ENCODE measurements at regions not wholly inside any gene's neighbourhood (a gene's known extent, or its start where the extent isn't known, plus 50 kb on each side); places are given as distances from the start of the nearest gene placed in this dataset.

DNA sequence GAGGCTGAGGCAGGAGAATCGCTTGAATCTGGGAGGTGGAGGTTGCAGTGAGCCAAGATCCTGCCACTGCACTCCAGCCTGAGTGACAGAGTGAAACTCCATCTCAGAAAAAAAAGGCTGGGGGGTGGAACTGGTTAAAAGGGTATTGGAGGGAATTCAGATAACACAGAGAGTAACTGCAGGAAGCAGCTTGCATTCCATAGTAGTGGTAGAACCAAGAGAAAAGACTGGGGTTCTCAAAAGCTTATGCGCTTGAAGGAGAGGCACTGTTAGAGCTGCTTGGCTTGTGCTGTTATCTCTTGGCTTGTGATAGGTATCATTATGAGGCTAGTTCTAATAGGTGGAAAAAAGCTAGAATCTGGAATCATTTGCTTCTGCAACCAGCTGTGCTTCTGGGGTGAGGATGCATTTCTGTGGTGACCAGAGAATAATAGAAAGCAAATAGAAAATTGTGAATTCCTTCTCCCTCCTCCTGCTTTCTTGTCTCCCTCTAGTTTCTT is 91.2 kb upstream of the ELOVL6 start:
- no peak overlapping the region for H3K4me2 ChIP-seq (ENCODE audit: low read depth, low read length, poor library complexity, severe bottlenecking)
- no peak overlapping the region for H2AFZ ChIP-seq (ENCODE audit: low read length)
- H3K79me2 ChIP-seq (ENCODE audit: insufficient read depth, low read length) = no peaks in the 10 kb centered on the region
- H3K27me3 ChIP-seq (ENCODE audit: insufficient read depth, low read length, poor library complexity, severe bottlenecking) = no peaks in the 10 kb centered on the region
- H3K9me2 ChIP-seq (replicated peaks; ENCODE audit: low read depth, low read length) = no peaks in the 10 kb centered on the region
- no peak overlapping the region for H3K9ac ChIP-seq (ENCODE audit: low read depth, low read length, poor library complexity, severe bottlenecking)
- no peaks in the 10 kb centered on the region for H3K4me1 ChIP-seq (ENCODE audit: insufficient read depth, low read length, poor library complexity, severe bottlenecking)
- TF ChIP-seq, protein P1, sequence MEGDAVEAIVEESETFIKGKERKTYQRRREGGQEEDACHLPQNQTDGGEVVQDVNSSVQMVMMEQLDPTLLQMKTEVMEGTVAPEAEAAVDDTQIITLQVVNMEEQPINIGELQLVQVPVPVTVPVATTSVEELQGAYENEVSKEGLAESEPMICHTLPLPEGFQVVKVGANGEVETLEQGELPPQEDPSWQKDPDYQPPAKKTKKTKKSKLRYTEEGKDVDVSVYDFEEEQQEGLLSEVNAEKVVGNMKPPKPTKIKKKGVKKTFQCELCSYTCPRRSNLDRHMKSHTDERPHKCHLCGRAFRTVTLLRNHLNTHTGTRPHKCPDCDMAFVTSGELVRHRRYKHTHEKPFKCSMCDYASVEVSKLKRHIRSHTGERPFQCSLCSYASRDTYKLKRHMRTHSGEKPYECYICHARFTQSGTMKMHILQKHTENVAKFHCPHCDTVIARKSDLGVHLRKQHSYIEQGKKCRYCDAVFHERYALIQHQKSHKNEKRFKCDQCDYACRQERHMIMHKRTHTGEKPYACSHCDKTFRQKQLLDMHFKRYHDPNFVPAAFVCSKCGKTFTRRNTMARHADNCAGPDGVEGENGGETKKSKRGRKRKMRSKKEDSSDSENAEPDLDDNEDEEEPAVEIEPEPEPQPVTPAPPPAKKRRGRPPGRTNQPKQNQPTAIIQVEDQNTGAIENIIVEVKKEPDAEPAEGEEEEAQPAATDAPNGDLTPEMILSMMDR (conservative IDR thresholded peaks at IDR 0.05; ENCODE audit: low read length) = no peak
- no peak for TF ChIP-seq EZH2phosphoT487 (IDR thresholded peaks at IDR 0.05; ENCODE audit: borderline replicate concordance)
- no peaks in the 10 kb centered on the region for H3F3A ChIP-seq (ENCODE audit: low read depth)
- H4K20me1 ChIP-seq (ENCODE audit: insufficient read depth, low read length, poor library complexity, severe bottlenecking) = no peaks in the 10 kb centered on the region
- H3K36me3 ChIP-seq (ENCODE audit: insufficient read depth, low read length) = no peaks in the 10 kb centered on the region
- H3K4me3 ChIP-seq (ENCODE audit: low read length, poor library complexity, severe bottlenecking) = no peak overlapping the region
- no peaks in the 10 kb centered on the region for H3K9me3 ChIP-seq (ENCODE audit: insufficient read depth, low read depth, low read length)

DNA sequence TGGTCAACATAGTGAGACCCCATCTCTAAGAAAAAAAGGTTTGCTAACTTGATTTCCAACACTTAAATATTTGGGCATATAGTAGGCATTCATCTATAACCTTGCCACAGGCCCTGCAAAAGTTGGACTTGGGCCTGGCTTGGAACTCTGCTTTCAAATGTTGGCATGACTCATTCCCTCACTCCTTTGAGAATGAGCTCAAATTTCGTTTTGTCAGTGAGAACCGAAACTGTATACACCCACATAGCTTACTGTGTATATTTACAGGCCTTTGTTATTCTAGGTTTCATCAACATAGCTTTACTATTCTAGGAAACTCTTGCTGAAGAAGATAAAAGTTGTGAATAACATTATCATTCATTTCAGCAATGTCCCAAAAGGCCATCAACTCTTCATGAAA is 88.7 kb upstream of the ELOVL6 start:
- Histone ChIP-seq H3K4me2 (ENCODE audit: low read depth, low read length, poor library complexity, severe bottlenecking) (no peak overlapping the region), H3K9me2 (replicated peaks; ENCODE audit: low read depth, low read length) (no peaks in the 10 kb centered on the region), H3K4me3 (ENCODE audit: low read length, poor library complexity, severe bottlenecking) (no peak overlapping the region), H3K36me3 (ENCODE audit: insufficient read depth, low read length) (no peaks in the 10 kb centered on the region), H3F3A (ENCODE audit: low read depth) (no peaks in the 10 kb centered on the region), H3K4me1 (ENCODE audit: insufficient read depth, low read length, poor library complexity, severe bottlenecking) (no peaks in the 10 kb centered on the region), H3K9ac (ENCODE audit: low read depth, low read length, poor library complexity, severe bottlenecking) (no peak overlapping the region), H3K79me2 (ENCODE audit: insufficient read depth, low read length) (no peaks in the 10 kb centered on the region), H3K27me3 (ENCODE audit: insufficient read depth, low read length, poor library complexity, severe bottlenecking) (no peaks in the 10 kb centered on the region), H4K20me1 (ENCODE audit: insufficient read depth, low read length, poor library complexity, severe bottlenecking) (no peaks in the 10 kb centered on the region), H2AFZ (ENCODE audit: low read length) (no peak overlapping the region), H3K9me3 (ENCODE audit: insufficient read depth, low read depth, low read length) (no peaks in the 10 kb centered on the region)
- TF ChIP-seq, protein P1 (conservative IDR thresholded peaks at IDR 0.05; ENCODE audit: low read length) = no peak
- no peak for TF ChIP-seq EZH2phosphoT487 (IDR thresholded peaks at IDR 0.05; ENCODE audit: borderline replicate concordance)

DNA sequence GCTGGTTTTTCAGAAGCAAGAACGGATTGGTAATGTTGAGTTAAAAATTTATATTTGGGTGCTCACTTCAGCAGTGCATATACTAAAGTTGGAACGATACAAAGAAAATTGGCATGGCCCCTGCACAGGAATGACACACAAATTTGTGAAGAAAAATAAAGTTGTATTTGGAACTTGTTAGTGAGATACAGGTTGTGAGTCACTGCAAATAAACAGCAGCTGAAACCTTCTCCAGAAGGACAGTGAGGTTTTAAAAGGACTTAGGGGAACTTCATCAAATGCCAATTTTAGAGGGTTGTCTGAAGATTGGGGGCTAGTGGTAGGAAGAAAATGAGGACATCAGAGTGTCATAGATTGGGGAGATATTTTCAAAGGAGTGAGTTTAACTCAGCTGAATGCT is 79.7 kb upstream of the ELOVL6 start:
- no peak overlapping the region for H3K4me2 ChIP-seq (ENCODE audit: low read depth, low read length, poor library complexity, severe bottlenecking)
- H3K27me3 ChIP-seq (ENCODE audit: insufficient read depth, low read length, poor library complexity, severe bottlenecking) = no peaks in the 10 kb centered on the region
- no peaks in the 10 kb centered on the region for H3F3A ChIP-seq (ENCODE audit: low read depth)
- no peaks in the 10 kb centered on the region for H3K36me3 ChIP-seq (ENCODE audit: insufficient read depth, low read length)
- H4K20me1 ChIP-seq (ENCODE audit: insufficient read depth, low read length, poor library complexity, severe bottlenecking) = no peaks in the 10 kb centered on the region
- no peaks in the 10 kb centered on the region for H3K79me2 ChIP-seq (ENCODE audit: insufficient read depth, low read length)
- H3K9ac ChIP-seq (ENCODE audit: low read depth, low read length, poor library complexity, severe bottlenecking) = no peak overlapping the region
- TF ChIP-seq, protein P1 (conservative IDR thresholded peaks at IDR 0.05; ENCODE audit: low read length) = no peak
- TF ChIP-seq EZH2phosphoT487 (IDR thresholded peaks at IDR 0.05; ENCODE audit: borderline replicate concordance) = no peak
- H3K4me3 ChIP-seq (ENCODE audit: low read length, poor library complexity, severe bottlenecking) = no peak overlapping the region
- H3K9me2 ChIP-seq (replicated peaks; ENCODE audit: low read depth, low read length) = no peaks in the 10 kb centered on the region
- H3K4me1 ChIP-seq (ENCODE audit: insufficient read depth, low read length, poor library complexity, severe bottlenecking) = no peaks in the 10 kb centered on the region
- no peaks in the 10 kb centered on the region for H3K9me3 ChIP-seq (ENCODE audit: insufficient read depth, low read depth, low read length)
- no peak overlapping the region for H2AFZ ChIP-seq (ENCODE audit: low read length)
